A549 (cell line): ENCODE measurements at regions not wholly inside any gene's neighbourhood (a gene's known extent, or its start where the extent isn't known, plus 50 kb on each side); places are given as distances from the start of the nearest gene placed in this dataset.

Source experiments
- ATAC-seq, 2 experiments: fragments of 200-7000 bp in 1 of 2; fragments of >200 bp in 1 of 2; cut with Nextera tagmentation in 1 of 2; cut with Tn5 transposase in 1 of 2; 3 replicates each; pipeline versions ENCODE4 v1.8.0 to v1.9.1; 2018 to 2020; ENCODE audit warnings: mild to moderate bottlenecking in 1 of 2, moderate library complexity in 1 of 2
- CTCF ChIA-PET: fragments of 300-600 bp; sonication (Branson Sonifier 250); formaldehyde crosslinking; extraction: SDS; loops from one replicate; lab custom pipeline; 2021; ENCODE audit warnings: antibody characterized with exemption, inconsistent platforms; lab: Yijun Ruan, JAX
- POLR2A ChIA-PET: fragments of 350-600 bp; formaldehyde crosslinking; extraction: SDS; loops from one replicate; lab custom pipeline; 2021; ENCODE audit warnings: antibody characterized with exemption, inconsistent platforms; lab: Yijun Ruan, JAX
- DNase-seq, 2 experiments: peaks; one replicate each; pipeline versions ENCODE4 v3.0.0 to v3.0.0-alpha.2; 2011 to 2016; ENCODE audit warnings: low read depth in 1 of 2, low spot score in 1 of 2
- FAIRE-seq: peaks from 2 replicates; lab custom pipeline; 2011; peaks lifted over from hg19 to GRCh38; lab: Jason Lieb, UNC
- H3K27ac ChIP-seq, 2 experiments: fragments of >200 bp; sonication (Bioruptor Twin); formaldehyde crosslinking; 3 replicates each; pipeline ENCODE4 v1.5.1; 2016 to 2017
- H3K4me1 ChIP-seq: fragments of >200 bp; sonication (Bioruptor Twin); formaldehyde crosslinking; 3 replicates; pipeline ENCODE4 v1.6.1; 2016
- H3K4me2 ChIP-seq: fragments of >200 bp; sonication (Bioruptor Twin); formaldehyde crosslinking; 3 replicates; pipeline ENCODE4 v1.6.1; 2016
- H3K4me3 ChIP-seq: fragments of >200 bp; sonication (Bioruptor Twin); formaldehyde crosslinking; 3 replicates; pipeline ENCODE4 v1.5.1; 2016
- H3K9me3 ChIP-seq: fragments of >200 bp; sonication (Bioruptor Twin); formaldehyde crosslinking; 3 replicates; pipeline ENCODE4 v1.6.1; 2016
- BHLHE40 ChIP-seq: IDR thresholded peaks from 2 replicates; pipeline ENCODE4 v1.6.1; 2012; ENCODE audit warnings: low read depth, low read length, inconsistent platforms
- CBX8 ChIP-seq: fragments of 200-600 bp; sonication (generic); IDR thresholded peaks from 2 replicates; pipeline ENCODE4 v1.6.1; 2016
- CEBPB ChIP-seq, 2 experiments: fragments of >200 bp in 1 of 2; sonication (Bioruptor Twin) in 1 of 2; formaldehyde crosslinking in 1 of 2; IDR thresholded peaks; 2 replicates each; pipeline ENCODE4 v1.6.1; 2012 to 2016
- CHD2 ChIP-seq: fragments of 150-350 bp; IDR thresholded peaks from 2 replicates; pipeline ENCODE4 v1.6.1; 2014; ENCODE audit warnings: low read length; ENCODE audit not compliant: partially characterized antibody
- CHD4 ChIP-seq: fragments of 200-600 bp; sonication (generic); IDR thresholded peaks from 2 replicates; pipeline ENCODE4 v1.6.1; 2016; ENCODE audit warnings: antibody characterized with exemption, mild to moderate bottlenecking, borderline replicate concordance
- FOSB ChIP-seq: fragments of 250-450 bp; sonication (Bioruptor Pico); IDR thresholded peaks from 2 replicates; pipeline ENCODE4 v1.5.0; 2020; ENCODE audit warnings: mild to moderate bottlenecking, moderate library complexity
- FOXS1 ChIP-seq: fragments of 250-450 bp; sonication (Bioruptor Pico); IDR thresholded peaks from 2 replicates; pipeline ENCODE4 v1.5.0; 2020; ENCODE audit warnings: mild to moderate bottlenecking, moderate library complexity
- GATA3 ChIP-seq: IDR thresholded peaks from 2 replicates; pipeline ENCODE4 v1.6.1; 2012; ENCODE audit warnings: borderline replicate concordance
- HOXA7 ChIP-seq: fragments of 250-450 bp; sonication (Bioruptor Pico); IDR thresholded peaks from 2 replicates; pipeline ENCODE4 v1.5.0; 2020; ENCODE audit warnings: mild to moderate bottlenecking, moderate library complexity
- JUNB ChIP-seq: fragments of >200 bp; sonication (Bioruptor Twin); formaldehyde crosslinking; IDR thresholded peaks from 2 replicates; pipeline ENCODE4 v1.6.1; 2016
- KDM1A ChIP-seq: fragments of 200-600 bp; sonication (generic); IDR thresholded peaks from 2 replicates; pipeline ENCODE4 v1.6.1; 2016; ENCODE audit warnings: low read depth, mild to moderate bottlenecking
- MAFK ChIP-seq: fragments of 450-650 bp; IDR thresholded peaks from 2 replicates; pipeline ENCODE4 v1.6.1; 2014; ENCODE audit not compliant: partially characterized antibody
- POLR2A ChIP-seq: IDR thresholded peaks from 2 replicates; pipeline ENCODE4 v1.6.1; 2012; ENCODE audit warnings: mild to moderate bottlenecking, low read length
- RAD21 ChIP-seq, 2 experiments: fragments of >200 bp in 1 of 2; sonication (Bioruptor Twin) in 1 of 2; formaldehyde crosslinking in 1 of 2; IDR thresholded peaks in 1 of 2; conservative IDR thresholded peaks in 1 of 2; 2 replicates in 1 of 2; 3 replicates in 1 of 2; pipeline ENCODE4 v1.6.1; 2012 to 2018; ENCODE audit warnings: inconsistent platforms in 1 of 2
- RCOR1 ChIP-seq: fragments of 150-350 bp; IDR thresholded peaks from 2 replicates; pipeline ENCODE4 v1.6.1; 2014; ENCODE audit warnings: antibody characterized with exemption, low read length, low read depth
- SREBF2 ChIP-seq: fragments of 450-650 bp; IDR thresholded peaks from 2 replicates; pipeline ENCODE4 v1.6.1; 2014; ENCODE audit warnings: mild to moderate bottlenecking, moderate library complexity
- ZC3H11A ChIP-seq: fragments of 450-650 bp; IDR thresholded peaks from 2 replicates; pipeline ENCODE4 v1.6.1; 2014; ENCODE audit warnings: antibody characterized with exemption, mild to moderate bottlenecking
- ZFP36 ChIP-seq: fragments of 450-650 bp; IDR thresholded peaks from 2 replicates; pipeline ENCODE4 v1.6.1; 2014; ENCODE audit warnings: borderline replicate concordance; ENCODE audit not compliant: partially characterized antibody
- ZNF302 ChIP-seq: fragments of 250-450 bp; sonication (Bioruptor Pico); IDR thresholded peaks from 2 replicates; pipeline ENCODE4 v1.9.0; 2021; ENCODE audit warnings: inconsistent platforms, mild to moderate bottlenecking, moderate library complexity
- WGBS: methylation state at CpG from one replicate; pipeline ENCODE4 v1.1.6; 2017; ENCODE audit errors: missing lambda C conversion rate; 5-methylcytosine and 5-hydroxymethylcytosine counted together
- TF ChIP-seq, protein P1 (sequence below): fragments of >200 bp; sonication (Bioruptor Twin); formaldehyde crosslinking; IDR thresholded peaks from 3 replicates; pipeline ENCODE4 v1.6.1; 2016
- TF ChIP-seq, protein P2 (sequence below): IDR thresholded peaks from 2 replicates; pipeline ENCODE4 v1.6.1; 2012
- TF ChIP-seq, protein P3 (sequence below): fragments of >200 bp; sonication (Bioruptor Twin); formaldehyde crosslinking; IDR thresholded peaks from 2 replicates; pipeline ENCODE4 v1.6.1; 2016
- TF ChIP-seq, protein P4 (sequence below): fragments of >200 bp; sonication (Bioruptor Twin); formaldehyde crosslinking; IDR thresholded peaks from 3 replicates; pipeline ENCODE4 v1.5.1; 2016
- TF ChIP-seq, protein P5 (sequence below): IDR thresholded peaks from 2 replicates; pipeline ENCODE4 v1.6.1; 2012; ENCODE audit warnings: low read depth, borderline replicate concordance
- TF ChIP-seq, protein P6 (sequence below): fragments of 250-450 bp; sonication (Bioruptor Pico); IDR thresholded peaks from 2 replicates; pipeline ENCODE4 v1.5.0; 2021; ENCODE audit warnings: mild to moderate bottlenecking, moderate library complexity, borderline replicate concordance
- TF ChIP-seq, protein P7 (sequence below): fragments of 450-650 bp; IDR thresholded peaks from 2 replicates; pipeline ENCODE4 v1.6.1; 2014; ENCODE audit warnings: antibody characterized with exemption
- TF ChIP-seq, protein P8 (sequence below): fragments of 150-350 bp; IDR thresholded peaks from 2 replicates; pipeline ENCODE4 v1.6.1; 2014; ENCODE audit warnings: low read depth, mild to moderate bottlenecking, low read length

DNA sequence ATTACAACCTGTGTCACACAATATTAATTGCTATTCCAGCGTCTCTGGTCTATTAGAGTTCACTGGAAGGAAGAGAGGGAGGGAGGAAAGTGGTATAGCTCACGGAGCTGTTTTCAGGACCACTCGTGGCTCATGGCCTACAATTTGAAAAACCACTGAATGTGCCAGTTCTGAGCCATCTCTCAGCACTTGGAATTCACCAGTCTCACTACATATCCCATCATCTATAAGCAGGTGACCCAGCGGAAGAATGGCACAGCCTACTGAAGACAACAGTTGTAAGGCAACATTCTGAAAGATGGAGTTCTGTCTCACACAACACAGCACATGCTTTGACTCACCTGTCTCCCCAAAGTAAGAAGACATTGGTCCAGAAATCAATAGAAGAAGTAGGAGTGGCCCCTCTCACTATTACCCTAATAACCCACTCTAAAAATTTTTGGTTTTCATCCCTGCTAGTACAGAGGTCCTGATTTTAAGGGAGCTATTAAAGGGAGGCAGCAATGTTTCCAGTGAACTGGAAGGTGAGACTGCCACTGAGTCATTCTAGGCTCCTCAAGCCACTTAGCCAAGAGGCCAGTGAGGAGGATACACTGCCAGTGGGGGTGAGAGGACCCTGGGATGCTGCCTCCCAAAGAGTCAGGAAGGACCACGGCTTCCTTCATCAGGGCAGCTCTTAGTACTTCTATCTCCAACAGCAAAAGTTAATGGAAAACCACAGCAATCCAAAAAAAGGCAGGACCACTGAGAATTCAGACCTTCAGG is 50.0 kb upstream of the DOCK9 start:
- 73% methylated on average over 5 of the region's 5 CpGs for WGBS
- FAIRE-seq (no peak), ATAC-seq (no peak), DNase-seq (no peak)
- H3K9me3 ChIP-seq, result peaks cover 7% of the 10 kb centered on the region; the same call in 1 of the 3 replicates
- peaks cover 17% of the 10 kb centered on the region; the same call in 2 of the 3 replicates for H3K4me1 ChIP-seq
- H3K4me2 ChIP-seq, result no peak overlapping the region
- CTCF ChIA-PET, result interaction anchor here (0.6 kb wide), 1 partner anchor 120 kb away, joined by 3 read pairs; no protein-coding TSS in a partner anchor
- TF ChIP-seq ZFP36 (no peak), CHD4 (no peak), CHD2 (no peak), FOXS1 (CRISPR knock-in tag) (no peak), JUNB (no peak), FOSB (CRISPR knock-in tag) (no peak), KDM1A (no peak), RAD21 (conservative IDR thresholded peaks at IDR 0.05 in 1 of 2, IDR thresholded peaks at IDR 0.05 in 1 of 2) (no peak), POLR2A (no peak), HOXA7 (CRISPR knock-in tag) (no peak), ZC3H11A (no peak), SREBF2 (no peak), BHLHE40 (no peak), CBX8 (no peak)
- TF ChIP-seq, protein P1, sequence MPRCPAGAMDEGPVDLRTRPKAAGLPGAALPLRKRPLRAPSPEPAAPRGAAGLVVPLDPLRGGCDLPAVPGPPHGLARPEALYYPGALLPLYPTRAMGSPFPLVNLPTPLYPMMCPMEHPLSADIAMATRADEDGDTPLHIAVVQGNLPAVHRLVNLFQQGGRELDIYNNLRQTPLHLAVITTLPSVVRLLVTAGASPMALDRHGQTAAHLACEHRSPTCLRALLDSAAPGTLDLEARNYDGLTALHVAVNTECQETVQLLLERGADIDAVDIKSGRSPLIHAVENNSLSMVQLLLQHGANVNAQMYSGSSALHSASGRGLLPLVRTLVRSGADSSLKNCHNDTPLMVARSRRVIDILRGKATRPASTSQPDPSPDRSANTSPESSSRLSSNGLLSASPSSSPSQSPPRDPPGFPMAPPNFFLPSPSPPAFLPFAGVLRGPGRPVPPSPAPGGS, result no peak
- TF ChIP-seq, protein P2, sequence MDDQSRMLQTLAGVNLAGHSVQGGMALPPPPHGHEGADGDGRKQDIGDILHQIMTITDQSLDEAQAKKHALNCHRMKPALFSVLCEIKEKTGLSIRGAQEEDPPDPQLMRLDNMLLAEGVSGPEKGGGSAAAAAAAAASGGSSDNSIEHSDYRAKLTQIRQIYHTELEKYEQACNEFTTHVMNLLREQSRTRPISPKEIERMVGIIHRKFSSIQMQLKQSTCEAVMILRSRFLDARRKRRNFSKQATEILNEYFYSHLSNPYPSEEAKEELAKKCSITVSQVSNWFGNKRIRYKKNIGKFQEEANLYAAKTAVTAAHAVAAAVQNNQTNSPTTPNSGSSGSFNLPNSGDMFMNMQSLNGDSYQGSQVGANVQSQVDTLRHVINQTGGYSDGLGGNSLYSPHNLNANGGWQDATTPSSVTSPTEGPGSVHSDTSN, result no peak
- TF ChIP-seq, protein P3, sequence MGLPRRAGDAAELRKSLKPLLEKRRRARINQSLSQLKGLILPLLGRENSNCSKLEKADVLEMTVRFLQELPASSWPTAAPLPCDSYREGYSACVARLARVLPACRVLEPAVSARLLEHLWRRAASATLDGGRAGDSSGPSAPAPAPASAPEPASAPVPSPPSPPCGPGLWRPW, result no peak
- TF ChIP-seq, protein P4, sequence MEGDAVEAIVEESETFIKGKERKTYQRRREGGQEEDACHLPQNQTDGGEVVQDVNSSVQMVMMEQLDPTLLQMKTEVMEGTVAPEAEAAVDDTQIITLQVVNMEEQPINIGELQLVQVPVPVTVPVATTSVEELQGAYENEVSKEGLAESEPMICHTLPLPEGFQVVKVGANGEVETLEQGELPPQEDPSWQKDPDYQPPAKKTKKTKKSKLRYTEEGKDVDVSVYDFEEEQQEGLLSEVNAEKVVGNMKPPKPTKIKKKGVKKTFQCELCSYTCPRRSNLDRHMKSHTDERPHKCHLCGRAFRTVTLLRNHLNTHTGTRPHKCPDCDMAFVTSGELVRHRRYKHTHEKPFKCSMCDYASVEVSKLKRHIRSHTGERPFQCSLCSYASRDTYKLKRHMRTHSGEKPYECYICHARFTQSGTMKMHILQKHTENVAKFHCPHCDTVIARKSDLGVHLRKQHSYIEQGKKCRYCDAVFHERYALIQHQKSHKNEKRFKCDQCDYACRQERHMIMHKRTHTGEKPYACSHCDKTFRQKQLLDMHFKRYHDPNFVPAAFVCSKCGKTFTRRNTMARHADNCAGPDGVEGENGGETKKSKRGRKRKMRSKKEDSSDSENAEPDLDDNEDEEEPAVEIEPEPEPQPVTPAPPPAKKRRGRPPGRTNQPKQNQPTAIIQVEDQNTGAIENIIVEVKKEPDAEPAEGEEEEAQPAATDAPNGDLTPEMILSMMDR, result no peak
- TF ChIP-seq, all 56 proteins: peak for 0
- Histone ChIP-seq H3K4me3 (no peak overlapping the region), H3K27ac (no peak overlapping the region)
- POLR2A ChIA-PET, result no interaction called here

DNA sequence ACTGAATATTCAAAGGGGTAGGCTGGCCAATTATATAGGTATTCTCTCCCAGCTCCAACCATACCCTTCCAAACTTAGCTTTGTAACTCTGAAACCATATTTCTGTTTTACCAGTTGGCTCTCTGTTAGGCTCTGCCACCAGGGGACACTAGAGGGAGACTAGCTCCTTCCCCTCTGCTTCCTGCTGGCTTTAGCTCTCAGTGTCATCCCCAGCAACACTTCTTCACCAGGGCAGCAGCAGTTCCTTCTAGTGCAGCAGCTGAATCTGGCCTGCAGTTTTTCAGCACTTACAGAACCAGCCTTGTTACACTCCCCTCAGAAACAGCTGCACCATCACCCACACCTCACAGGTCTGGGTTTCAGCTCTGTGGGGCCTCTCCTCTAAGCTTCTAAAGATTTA is 51.0 kb upstream of the DOCK9 start:
- peak in 1 of 2 experiments; percentile 12 for DNase-seq
- TF ChIP-seq, protein P5, sequence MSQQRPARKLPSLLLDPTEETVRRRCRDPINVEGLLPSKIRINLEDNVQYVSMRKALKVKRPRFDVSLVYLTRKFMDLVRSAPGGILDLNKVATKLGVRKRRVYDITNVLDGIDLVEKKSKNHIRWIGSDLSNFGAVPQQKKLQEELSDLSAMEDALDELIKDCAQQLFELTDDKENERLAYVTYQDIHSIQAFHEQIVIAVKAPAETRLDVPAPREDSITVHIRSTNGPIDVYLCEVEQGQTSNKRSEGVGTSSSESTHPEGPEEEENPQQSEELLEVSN, result no peak
- TF ChIP-seq, protein P6, sequence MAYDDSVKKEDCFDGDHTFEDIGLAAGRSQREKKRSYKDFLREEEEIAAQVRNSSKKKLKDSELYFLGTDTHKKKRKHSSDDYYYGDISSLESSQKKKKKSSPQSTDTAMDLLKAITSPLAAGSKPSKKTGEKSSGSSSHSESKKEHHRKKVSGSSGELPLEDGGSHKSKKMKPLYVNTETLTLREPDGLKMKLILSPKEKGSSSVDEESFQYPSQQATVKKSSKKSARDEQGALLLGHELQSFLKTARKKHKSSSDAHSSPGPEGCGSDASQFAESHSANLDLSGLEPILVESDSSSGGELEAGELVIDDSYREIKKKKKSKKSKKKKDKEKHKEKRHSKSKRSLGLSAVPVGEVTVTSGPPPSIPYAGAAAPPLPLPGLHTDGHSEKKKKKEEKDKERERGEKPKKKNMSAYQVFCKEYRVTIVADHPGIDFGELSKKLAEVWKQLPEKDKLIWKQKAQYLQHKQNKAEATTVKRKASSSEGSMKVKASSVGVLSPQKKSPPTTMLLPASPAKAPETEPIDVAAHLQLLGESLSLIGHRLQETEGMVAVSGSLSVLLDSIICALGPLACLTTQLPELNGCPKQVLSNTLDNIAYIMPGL (CRISPR knock-in tag), result no peak
- TF ChIP-seq GATA3 (no peak), CEBPB (IDR thresholded peaks at IDR 0.05) (no peak), RCOR1 (no peak), MAFK (no peak), CHD4 (no peak), FOXS1 (CRISPR knock-in tag) (no peak), HOXA7 (CRISPR knock-in tag) (no peak), FOSB (CRISPR knock-in tag) (no peak), ZNF302 (CRISPR knock-in tag) (no peak), BHLHE40 (no peak)
- TF ChIP-seq, protein P7, sequence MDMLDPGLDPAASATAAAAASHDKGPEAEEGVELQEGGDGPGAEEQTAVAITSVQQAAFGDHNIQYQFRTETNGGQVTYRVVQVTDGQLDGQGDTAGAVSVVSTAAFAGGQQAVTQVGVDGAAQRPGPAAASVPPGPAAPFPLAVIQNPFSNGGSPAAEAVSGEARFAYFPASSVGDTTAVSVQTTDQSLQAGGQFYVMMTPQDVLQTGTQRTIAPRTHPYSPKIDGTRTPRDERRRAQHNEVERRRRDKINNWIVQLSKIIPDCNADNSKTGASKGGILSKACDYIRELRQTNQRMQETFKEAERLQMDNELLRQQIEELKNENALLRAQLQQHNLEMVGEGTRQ, result no peak
- TF ChIP-seq, protein P8, sequence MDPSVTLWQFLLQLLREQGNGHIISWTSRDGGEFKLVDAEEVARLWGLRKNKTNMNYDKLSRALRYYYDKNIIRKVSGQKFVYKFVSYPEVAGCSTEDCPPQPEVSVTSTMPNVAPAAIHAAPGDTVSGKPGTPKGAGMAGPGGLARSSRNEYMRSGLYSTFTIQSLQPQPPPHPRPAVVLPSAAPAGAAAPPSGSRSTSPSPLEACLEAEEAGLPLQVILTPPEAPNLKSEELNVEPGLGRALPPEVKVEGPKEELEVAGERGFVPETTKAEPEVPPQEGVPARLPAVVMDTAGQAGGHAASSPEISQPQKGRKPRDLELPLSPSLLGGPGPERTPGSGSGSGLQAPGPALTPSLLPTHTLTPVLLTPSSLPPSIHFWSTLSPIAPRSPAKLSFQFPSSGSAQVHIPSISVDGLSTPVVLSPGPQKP, result no peak
- TF ChIP-seq, all 56 proteins: peak for 0
- ChIA-PET CTCF (no interaction called here), POLR2A (no interaction called here)
- Histone ChIP-seq H3K4me3 (no peak overlapping the region), H3K9me3 (peaks cover 7% of the 10 kb centered on the region; the same call in 1 of the 3 replicates), H3K4me2 (no peak overlapping the region), H3K27ac (no peak overlapping the region), H3K4me1 (peaks cover 17% of the 10 kb centered on the region; the same call in 2 of the 3 replicates)
- no peak; a peak in 1 of 6 replicates for ATAC-seq
- no peak for FAIRE-seq
